ENCODE measurements at regions not wholly inside any gene's neighbourhood (a gene's known extent, or its start where the extent isn't known, plus 50 kb on each side); places are given as distances from the start of the nearest gene placed in this dataset.
A peak's percentile ranks its signal among the peaks of the same experiment; 100 is the strongest.

GRCh38 chr1:193730017-193730416, 543.6 kb upstream of the B3GALT2 start:
- no peak overlapping the region for H3K4me3 ChIP-seq (replicated peaks; ENCODE audit: low read depth, low read length)
- no peak for TF ChIP-seq CTCF (IDR thresholded peaks at IDR 0.05; ENCODE audit: low read length, missing control alignments)
- peak; percentile 39 for DNase-seq (ENCODE audit: low read depth)

GRCh38 chr1:193729429-193729828, 543.0 kb upstream of the B3GALT2 start:
- no peak overlapping the region for H3K4me3 ChIP-seq (replicated peaks; ENCODE audit: low read depth, low read length)
- peak; percentile 33 for DNase-seq (ENCODE audit: low read depth)

GRCh38 chr1:193727850-193728249, 541.4 kb upstream of the B3GALT2 start:
- no peak overlapping the region for H3K4me3 ChIP-seq (replicated peaks; ENCODE audit: low read depth, low read length)
- TF ChIP-seq CTCF (IDR thresholded peaks at IDR 0.05; ENCODE audit: low read length, missing control alignments) = no peak
- no peak for DNase-seq (ENCODE audit: low read depth)

More at GRCh38 chr1:193729429-193729828, 543.0 kb upstream of the B3GALT2 start:
- no peak for TF ChIP-seq CTCF (IDR thresholded peaks at IDR 0.05; ENCODE audit: low read length, missing control alignments)

GRCh38 chr1:193726722-193727121, 540.3 kb upstream of the B3GALT2 start:
- TF ChIP-seq CTCF (IDR thresholded peaks at IDR 0.05; ENCODE audit: low read length, missing control alignments) = no peak
- no peak for DNase-seq (ENCODE audit: low read depth)
- no peak overlapping the region for H3K4me3 ChIP-seq (replicated peaks; ENCODE audit: low read depth, low read length)

GRCh38 chr1:193712392-193712791, 526.0 kb upstream of the B3GALT2 start:
- DNase-seq (ENCODE audit: low read depth) = no peak
- TF ChIP-seq CTCF (IDR thresholded peaks at IDR 0.05; ENCODE audit: low read length, missing control alignments) = no peak

GRCh38 chr1:193709607-193710006, 523.2 kb upstream of the B3GALT2 start:
- no peak overlapping the region for H3K4me3 ChIP-seq (replicated peaks; ENCODE audit: low read depth, low read length)
- TF ChIP-seq CTCF (IDR thresholded peaks at IDR 0.05; ENCODE audit: low read length, missing control alignments) = no peak
- no peak for DNase-seq (ENCODE audit: low read depth)

More at GRCh38 chr1:193712392-193712791, 526.0 kb upstream of the B3GALT2 start:
- no peak overlapping the region for H3K4me3 ChIP-seq (replicated peaks; ENCODE audit: low read depth, low read length)

GRCh38 chr1:193707271-193708021, 521.0 kb upstream of the B3GALT2 start:
- no peak overlapping the region for H3K4me3 ChIP-seq (replicated peaks; ENCODE audit: low read depth, low read length)
- no peak for TF ChIP-seq CTCF (IDR thresholded peaks at IDR 0.05; ENCODE audit: low read length, missing control alignments)
- DNase-seq (ENCODE audit: low read depth) = peak; percentile 16
